ENCODE measurements at regions not wholly inside any gene's neighbourhood (a gene's known extent, or its start where the extent isn't known, plus 50 kb on each side); places are given as distances from the start of the nearest gene placed in this dataset.

DNA sequence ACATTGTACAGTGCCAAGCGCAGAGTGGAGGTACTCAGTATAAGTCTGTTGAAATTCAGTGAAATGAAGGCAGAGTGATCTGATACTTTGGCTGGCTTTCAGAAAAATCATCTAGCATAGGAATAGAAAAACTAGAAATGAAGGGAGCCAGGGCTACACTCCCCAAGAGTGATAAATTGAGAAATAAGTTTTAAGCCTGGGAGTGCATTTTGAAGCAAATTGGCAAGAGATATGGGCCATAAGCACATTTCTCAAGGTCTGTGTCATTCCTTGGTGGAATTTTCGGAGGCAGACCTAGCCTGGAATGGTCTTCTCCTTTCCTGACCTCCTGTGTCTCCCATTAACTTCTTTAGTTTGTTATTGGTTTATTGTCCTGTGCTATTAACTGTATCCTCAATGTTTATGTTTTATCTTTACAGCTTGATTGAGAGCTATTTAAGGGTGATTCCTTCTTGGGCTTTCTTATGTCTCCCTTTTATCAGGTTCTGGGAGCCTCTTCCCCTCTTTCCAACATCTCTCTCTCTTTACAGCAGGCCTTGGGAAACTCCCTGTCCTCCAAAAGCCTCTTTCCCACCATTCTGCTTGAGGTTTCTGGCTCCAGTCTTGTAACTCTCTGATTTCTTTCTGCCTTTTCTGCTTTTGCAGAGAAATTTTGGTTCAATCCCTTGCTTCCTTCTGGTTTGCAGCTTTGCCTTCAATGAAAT is 649.5 kb downstream of the SLC4A3 start:
- Mint-ChIP-seq H3K36me3 (ENCODE audit: low read depth) (no peaks in the 10 kb centered on the region), H3K4me1 (ENCODE audit: low read depth) (no peaks in the 10 kb centered on the region), H3K9me3 (no peaks in the 10 kb centered on the region), H3K4me3 (no peak overlapping the region), H3K27me3 (no peaks in the 10 kb centered on the region), H3K27ac (no peak overlapping the region)
- ATAC-seq (ENCODE audit: poor library complexity) = no peak
- Histone ChIP-seq H3K27ac (ENCODE audit: low read depth in 1 of 2, low read length in 2 of 2) (no peak overlapping the region), H3K36me3 (ENCODE audit: insufficient read depth, low read length) (no peaks in the 10 kb centered on the region), H3K27me3 (ENCODE audit: control insufficient read depth in 1 of 2, insufficient read depth in 2 of 2, low read length in 2 of 2) (no peaks in the 10 kb centered on the region), H3K9me3 (ENCODE audit: control insufficient read depth in 1 of 2, insufficient read depth in 1 of 2, low read length in 2 of 2) (no peaks in the 10 kb centered on the region), H3K4me1 (ENCODE audit: insufficient read depth, low read length) (no peaks in the 10 kb centered on the region), H3K4me3 (ENCODE audit: low read length) (no peak overlapping the region)
- TF ChIP-seq, protein P1, sequence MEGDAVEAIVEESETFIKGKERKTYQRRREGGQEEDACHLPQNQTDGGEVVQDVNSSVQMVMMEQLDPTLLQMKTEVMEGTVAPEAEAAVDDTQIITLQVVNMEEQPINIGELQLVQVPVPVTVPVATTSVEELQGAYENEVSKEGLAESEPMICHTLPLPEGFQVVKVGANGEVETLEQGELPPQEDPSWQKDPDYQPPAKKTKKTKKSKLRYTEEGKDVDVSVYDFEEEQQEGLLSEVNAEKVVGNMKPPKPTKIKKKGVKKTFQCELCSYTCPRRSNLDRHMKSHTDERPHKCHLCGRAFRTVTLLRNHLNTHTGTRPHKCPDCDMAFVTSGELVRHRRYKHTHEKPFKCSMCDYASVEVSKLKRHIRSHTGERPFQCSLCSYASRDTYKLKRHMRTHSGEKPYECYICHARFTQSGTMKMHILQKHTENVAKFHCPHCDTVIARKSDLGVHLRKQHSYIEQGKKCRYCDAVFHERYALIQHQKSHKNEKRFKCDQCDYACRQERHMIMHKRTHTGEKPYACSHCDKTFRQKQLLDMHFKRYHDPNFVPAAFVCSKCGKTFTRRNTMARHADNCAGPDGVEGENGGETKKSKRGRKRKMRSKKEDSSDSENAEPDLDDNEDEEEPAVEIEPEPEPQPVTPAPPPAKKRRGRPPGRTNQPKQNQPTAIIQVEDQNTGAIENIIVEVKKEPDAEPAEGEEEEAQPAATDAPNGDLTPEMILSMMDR (IDR thresholded peaks at IDR 0.05) = no peak
- POLR2A ChIA-PET = no interaction called here
- intact Hi-C loops (cut with DNase I, micrococcal nuclease) = no loop called here
- DNase-seq = no peak
- CTCF ChIA-PET = no interaction called here

DNA sequence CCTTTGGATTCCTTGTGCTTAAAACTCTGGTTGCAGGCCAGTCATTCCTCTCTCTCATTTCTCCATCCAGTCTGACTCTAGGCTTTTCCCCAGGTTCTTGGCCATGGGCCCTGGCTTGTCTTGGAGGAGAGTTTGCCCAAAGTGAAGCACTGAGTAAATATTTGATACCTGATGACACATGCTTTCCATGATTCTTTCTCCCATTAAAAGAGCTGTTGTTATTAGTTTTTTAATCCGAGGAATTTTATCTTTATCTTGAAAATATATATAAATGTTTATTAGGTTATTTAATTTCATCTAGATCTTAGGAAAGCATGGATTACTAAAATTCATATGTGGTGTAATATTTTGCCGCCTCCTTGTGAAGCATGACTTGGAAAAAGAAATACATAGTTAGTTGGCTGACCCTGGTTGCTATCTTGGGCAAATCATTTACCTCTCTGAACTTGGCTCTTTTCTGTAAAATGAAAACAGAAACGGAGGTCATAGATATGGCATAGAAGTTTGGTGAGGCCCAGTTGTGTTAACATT is 650.1 kb downstream of the SLC4A3 start:
- no peaks in the 10 kb centered on the region for H3K36me3 ChIP-seq (ENCODE audit: insufficient read depth, low read length)
- Mint-ChIP-seq H3K27me3 (no peaks in the 10 kb centered on the region), H3K27ac (no peak overlapping the region), H3K36me3 (ENCODE audit: low read depth) (no peaks in the 10 kb centered on the region), H3K9me3 (no peaks in the 10 kb centered on the region), H3K4me1 (ENCODE audit: low read depth) (no peaks in the 10 kb centered on the region), H3K4me3 (no peak overlapping the region)
- TF ChIP-seq, protein P1 (IDR thresholded peaks at IDR 0.05) = no peak
- H3K4me1 ChIP-seq (ENCODE audit: insufficient read depth, low read length) = no peaks in the 10 kb centered on the region
- no peaks in the 10 kb centered on the region for H3K9me3 ChIP-seq (ENCODE audit: control insufficient read depth in 1 of 2, insufficient read depth in 1 of 2, low read length in 2 of 2)
- no peak for ATAC-seq (ENCODE audit: poor library complexity)
- no peaks in the 10 kb centered on the region for H3K27me3 ChIP-seq (ENCODE audit: control insufficient read depth in 1 of 2, insufficient read depth in 2 of 2, low read length in 2 of 2)
- no peak overlapping the region for H3K27ac ChIP-seq (ENCODE audit: low read depth in 1 of 2, low read length in 2 of 2)
- ChIA-PET POLR2A (no interaction called here), CTCF (no interaction called here)
- intact Hi-C loops (cut with DNase I, micrococcal nuclease) = no loop called here
- no peak for DNase-seq
- no peak overlapping the region for H3K4me3 ChIP-seq (ENCODE audit: low read length)

DNA sequence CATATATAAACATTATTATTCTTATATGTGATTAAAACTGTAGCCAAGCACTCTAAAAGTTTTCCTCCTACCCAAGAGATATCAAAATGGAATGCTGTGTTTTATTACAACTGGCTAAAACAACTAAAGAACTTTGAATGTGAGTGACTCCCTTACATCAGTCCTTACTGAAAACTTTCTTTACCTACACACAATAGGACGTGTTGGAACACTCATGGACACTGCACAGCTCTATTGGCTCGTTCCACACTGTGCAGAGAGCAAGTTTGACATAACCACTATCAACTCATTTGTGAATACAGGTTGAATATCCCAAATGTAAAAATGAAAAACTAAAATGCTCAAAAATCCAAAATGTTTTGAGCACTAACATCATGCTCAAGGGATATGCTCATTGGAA is 650.6 kb downstream of the SLC4A3 start:
- intact Hi-C loops (cut with DNase I, micrococcal nuclease) = no loop called here
- H3K9me3 ChIP-seq (ENCODE audit: control insufficient read depth in 1 of 2, insufficient read depth in 1 of 2, low read length in 2 of 2) = no peaks in the 10 kb centered on the region
- H3K27me3 ChIP-seq (ENCODE audit: control insufficient read depth in 1 of 2, insufficient read depth in 2 of 2, low read length in 2 of 2) = no peaks in the 10 kb centered on the region
- H3K4me1 ChIP-seq (ENCODE audit: insufficient read depth, low read length) = no peaks in the 10 kb centered on the region
- Mint-ChIP-seq H3K27me3 (no peaks in the 10 kb centered on the region), H3K27ac (no peak overlapping the region), H3K36me3 (ENCODE audit: low read depth) (no peaks in the 10 kb centered on the region), H3K9me3 (no peaks in the 10 kb centered on the region), H3K4me1 (ENCODE audit: low read depth) (no peaks in the 10 kb centered on the region), H3K4me3 (no peak overlapping the region)
- no peak overlapping the region for H3K27ac ChIP-seq (ENCODE audit: low read depth in 1 of 2, low read length in 2 of 2)
- ATAC-seq (ENCODE audit: poor library complexity) (no peak), DNase-seq (no peak)
- H3K36me3 ChIP-seq (ENCODE audit: insufficient read depth, low read length) = no peaks in the 10 kb centered on the region
- POLR2A ChIA-PET = no interaction called here
- TF ChIP-seq, protein P1 (IDR thresholded peaks at IDR 0.05) = no peak
- CTCF ChIA-PET = no interaction called here
- H3K4me3 ChIP-seq (ENCODE audit: low read length) = no peak overlapping the region
